Esophagus squamous epithelium (tissue), 4 donors: ENCODE measurements at regions not wholly inside any gene's neighbourhood (a gene's known extent, or its start where the extent isn't known, plus 50 kb on each side); places are given as distances from the start of the nearest gene placed in this dataset.

ENCODE experiments used
- POLR2A ChIP-seq, 4 donors: fragments of 450-650 bp; IDR thresholded peaks; one replicate each; pipeline ENCODE4 v1.6.1; 2017; ENCODE audit warnings: antibody characterized with exemption in 4 of 4, mild to moderate bottlenecking in 4 of 4, moderate library complexity in 3 of 4
- TF ChIP-seq, protein P1 (sequence below), 6 experiments: fragments of 450-650 bp in 4 of 6; fragments of 200-600 bp in 2 of 6; sonication (generic) in 2 of 6; IDR thresholded peaks; one replicate each; pipeline ENCODE4 v1.5.1; 2016 to 2019; ENCODE audit warnings: antibody characterized with exemption in 6 of 6, mild to moderate bottlenecking in 4 of 6, moderate library complexity in 4 of 6

DNA sequence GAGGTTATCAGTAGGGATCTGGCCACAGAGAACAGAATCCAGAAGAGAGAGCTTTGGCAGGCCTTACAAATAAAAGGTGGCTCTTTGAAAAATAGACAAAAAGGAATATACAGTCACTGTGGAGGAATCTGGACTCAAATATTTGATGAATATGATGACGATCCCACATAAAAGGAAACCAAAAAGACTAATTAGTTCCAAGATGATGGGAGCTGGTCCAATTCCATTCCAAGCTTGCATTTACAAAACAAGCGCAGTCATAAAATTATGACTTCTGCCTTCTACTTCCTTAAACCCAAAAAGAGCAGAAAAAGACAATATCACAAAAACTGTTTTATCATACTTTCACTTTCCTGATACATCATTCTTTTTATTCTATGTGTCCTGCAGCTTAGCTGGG lies 285.8 kb downstream of the DIPK2A start:
- TF ChIP-seq, protein P1, sequence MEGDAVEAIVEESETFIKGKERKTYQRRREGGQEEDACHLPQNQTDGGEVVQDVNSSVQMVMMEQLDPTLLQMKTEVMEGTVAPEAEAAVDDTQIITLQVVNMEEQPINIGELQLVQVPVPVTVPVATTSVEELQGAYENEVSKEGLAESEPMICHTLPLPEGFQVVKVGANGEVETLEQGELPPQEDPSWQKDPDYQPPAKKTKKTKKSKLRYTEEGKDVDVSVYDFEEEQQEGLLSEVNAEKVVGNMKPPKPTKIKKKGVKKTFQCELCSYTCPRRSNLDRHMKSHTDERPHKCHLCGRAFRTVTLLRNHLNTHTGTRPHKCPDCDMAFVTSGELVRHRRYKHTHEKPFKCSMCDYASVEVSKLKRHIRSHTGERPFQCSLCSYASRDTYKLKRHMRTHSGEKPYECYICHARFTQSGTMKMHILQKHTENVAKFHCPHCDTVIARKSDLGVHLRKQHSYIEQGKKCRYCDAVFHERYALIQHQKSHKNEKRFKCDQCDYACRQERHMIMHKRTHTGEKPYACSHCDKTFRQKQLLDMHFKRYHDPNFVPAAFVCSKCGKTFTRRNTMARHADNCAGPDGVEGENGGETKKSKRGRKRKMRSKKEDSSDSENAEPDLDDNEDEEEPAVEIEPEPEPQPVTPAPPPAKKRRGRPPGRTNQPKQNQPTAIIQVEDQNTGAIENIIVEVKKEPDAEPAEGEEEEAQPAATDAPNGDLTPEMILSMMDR (IDR thresholded peaks at IDR 0.05): no peak
- no peak for TF ChIP-seq POLR2A (IDR thresholded peaks at IDR 0.05)
